NCI-H774 (cell line): ENCODE measurements at regions not wholly inside any gene's neighbourhood (a gene's known extent, or its start where the extent isn't known, plus 50 kb on each side); places are given as distances from the start of the nearest gene placed in this dataset.
"Not testable (repeated sequence)": the region's sequence is repeated elsewhere in the genome, so short reads cannot be mapped to it uniquely, and the experiment has no call there.

Experiments used
- DNase-seq: peaks from one replicate; lab custom pipeline; 2025; lab: John Stamatoyannopoulos, UW

DNA sequence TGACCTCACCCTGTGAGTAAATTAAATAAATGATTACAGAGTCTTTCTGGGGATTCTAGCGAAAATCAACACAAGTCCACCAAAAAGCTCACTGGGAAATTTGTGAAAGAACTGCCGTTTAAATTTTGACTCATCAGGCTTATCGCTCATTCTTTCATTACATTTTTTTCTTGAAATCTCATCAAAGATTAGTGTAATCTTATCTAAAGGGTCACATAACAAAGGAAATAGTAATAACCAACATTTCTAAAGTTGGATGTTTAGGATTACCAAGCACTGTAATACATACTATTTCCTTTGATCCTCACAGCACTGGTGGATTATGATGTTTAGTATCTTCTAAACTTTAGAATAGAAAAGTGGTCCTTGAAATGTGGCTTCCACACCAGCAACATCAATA, 111.1 kb upstream of the CBLB start:
- no peak for DNase-seq

DNA sequence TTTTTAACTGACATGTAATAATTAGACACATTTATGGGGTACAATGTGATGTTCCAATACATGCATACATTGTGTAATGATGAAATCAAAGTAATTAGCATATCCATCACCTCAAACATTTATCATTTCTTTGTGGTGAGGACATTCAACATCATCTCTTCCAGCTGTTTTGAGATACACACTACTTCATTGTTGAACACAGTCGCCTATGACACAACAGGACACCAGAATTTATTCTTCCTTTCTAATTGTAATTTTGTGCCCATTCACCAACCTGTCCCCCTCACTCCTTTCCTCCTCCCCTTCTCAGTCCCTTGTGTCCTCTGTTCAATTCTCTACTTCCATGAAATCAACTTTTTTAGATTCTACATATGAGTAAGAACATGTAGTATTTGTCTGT, 113.4 kb upstream of the CBLB start:
- DNase-seq, result no peak

DNA sequence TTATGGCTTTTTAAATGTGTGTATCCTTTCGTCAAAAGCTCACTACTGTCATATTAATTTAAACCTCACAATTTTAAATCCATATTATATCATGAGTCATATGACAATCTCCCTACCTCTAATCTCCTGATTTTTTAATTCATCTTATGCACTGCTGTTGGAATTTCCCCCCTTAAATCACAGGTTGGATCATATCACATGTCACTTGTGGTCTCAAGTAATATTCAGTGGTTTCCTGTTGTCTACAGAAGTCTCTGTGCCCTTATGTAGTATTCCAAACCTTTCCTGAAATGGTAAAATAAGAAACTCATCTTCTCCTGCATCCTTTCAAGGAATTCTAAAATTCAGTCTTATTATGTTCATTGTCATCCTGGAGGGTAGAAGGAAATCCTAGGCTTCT, 116.0 kb upstream of the CBLB start:
- DNase-seq, result no peak

DNA sequence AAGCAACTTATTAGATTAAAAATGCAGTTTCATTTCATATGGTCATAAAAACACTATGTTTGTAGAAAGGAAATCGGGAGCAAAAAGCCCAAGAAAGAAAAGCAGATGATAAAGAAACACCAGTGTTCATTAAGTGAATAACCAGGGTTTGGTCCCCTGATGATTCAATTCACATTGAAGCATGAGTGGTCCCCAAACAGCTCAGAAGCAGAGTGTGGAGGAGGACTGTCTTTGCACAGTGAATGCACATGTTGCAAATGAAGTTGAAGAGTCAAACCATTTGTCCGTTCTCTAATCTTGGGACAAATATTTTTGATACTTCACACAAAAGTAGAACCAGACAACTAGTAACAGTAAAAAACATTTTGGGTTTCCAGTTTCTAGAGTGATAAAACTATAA, 117.5 kb upstream of the CBLB start:
- DNase-seq, result not testable (repeated sequence)

DNA sequence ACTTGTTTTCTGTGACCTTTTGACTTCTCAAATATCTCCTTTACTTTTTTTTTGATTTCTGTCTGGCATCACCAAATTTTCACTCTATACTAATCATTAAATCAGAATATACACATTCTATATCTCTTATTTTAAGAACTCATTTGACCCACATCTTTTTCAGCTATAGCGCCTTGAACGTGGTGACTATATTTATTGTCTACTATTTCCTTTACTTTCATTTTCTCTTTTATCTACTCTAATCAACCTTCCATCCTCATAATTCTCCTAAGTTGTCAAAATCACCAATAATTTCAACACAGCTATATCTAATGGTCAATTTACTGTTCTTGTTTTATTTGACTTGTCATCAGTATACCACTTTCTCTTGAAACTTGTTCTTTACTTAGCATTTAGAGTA, 119.0 kb upstream of the CBLB start:
- DNase-seq, result no peak

DNA sequence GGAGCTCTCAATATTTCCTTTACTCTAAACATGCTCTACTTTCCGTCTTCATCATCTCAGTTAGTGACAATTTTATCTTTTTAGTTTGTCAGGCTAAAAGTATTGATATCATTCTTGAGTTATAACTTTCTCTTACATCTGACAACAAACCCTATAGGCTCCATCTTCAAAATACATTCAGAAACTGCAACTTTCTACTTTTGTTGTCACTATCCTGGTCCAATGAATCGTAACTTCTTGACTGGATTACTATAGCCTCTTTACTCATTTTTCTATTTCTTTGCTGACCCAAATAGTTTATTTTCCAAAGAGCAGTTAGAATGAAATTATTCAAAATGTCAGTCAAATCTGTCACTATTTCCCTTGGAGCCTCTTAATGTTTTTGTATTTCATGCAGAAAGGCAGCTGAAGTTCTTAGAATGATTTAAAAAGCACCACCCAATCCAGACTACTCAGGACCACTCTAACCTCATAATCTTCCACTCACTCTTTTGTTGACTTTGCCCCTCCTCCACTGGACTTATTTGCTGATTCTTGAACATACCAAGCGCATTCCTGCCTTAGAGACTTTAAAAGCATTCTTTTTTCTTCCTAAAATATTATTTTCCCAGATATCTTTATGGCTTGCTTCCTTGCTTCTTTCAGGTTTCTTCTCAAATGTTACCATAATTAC, 119.9 kb upstream of the CBLB start:
- DNase-seq, result no peak

DNA sequence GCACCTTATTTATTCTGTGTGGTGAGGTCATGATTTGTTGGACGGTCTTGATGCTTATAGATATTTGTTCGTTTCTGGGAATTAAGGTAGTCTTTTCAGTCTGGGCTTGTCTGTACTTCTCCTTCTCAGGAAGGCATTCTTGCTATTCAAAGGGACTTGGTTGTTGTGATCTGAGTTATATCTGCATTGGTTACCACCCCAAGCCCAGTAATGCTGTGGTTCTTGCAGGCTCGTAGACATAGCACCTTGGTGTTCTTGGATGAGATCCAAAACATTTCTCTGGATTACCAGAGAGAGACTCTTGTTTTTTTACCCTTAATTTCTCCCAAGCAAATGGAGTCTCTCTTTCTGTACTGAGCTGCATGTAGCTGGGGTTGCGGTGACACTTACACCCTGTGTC, 128.0 kb upstream of the CBLB start:
- DNase-seq, result no peak

DNA sequence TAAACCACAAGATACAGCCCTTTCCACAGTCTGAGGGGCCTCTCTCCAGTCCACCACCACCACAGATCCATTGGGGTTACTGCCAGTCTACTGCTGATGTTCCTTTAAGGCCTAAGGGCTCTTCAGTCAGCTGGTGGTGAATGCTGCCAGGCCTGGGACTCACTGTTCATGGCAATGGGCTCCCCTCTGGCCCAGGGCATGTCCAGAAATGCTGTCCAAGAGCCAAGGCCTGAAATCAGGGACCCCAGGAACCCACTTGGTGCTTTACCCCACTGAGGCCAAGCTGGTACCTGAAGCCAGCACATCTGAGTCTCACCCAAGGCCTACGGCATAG, 128.6 kb upstream of the CBLB start:
- no peak for DNase-seq

DNA sequence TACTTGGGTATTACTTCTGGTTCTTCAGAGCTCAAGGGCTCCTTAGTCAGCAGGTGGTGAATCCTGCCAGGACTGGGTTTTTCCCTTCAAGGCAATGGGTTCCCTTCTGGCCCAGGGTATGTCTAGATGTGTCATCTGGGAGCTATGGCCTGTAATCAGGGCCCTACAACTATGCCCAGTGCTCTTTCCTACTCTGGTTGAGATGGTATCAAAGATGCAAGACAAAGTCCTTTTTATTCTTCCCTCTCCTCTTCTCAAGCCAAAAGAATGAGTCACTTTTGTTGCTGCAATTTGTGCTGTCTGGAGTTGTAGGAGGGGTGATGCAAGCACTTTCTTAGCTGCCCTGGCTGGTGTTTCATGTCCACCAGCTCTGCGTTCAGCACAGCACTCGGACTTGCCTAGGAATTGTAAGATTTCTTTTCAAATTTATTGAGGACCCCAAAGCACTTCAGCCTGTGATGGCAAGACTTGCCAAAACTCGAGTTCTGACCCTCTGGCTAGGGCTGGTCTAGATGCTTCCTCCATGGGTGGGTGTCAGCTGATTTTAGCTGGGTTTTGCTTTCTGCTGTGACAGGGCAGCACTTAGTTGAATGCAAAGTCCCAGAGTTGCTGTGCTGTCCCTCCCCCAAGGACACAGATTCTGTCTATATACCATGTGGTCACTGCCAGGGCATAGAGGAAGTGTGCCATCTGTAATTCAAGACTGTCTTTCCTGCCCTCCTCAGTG, 129.2 kb upstream of the CBLB start:
- DNase-seq, result no peak

DNA sequence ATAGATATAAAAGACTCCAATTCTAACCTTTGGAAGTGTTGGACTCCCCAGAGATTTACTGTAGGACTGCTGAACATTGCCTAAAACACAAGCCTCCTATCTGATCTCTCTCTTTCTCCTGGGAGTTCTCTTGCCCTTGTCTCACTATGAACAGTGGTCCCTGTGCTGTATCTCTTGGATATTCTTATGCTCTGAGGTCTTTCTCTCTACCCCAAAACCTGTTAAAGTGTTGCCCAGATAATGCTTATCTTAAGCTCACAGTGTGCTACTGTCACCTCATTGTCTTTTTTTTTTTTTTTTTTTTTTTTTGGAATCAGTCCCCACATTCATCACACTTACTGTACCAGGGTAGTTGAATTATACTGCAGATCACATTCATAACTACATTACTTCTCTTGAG, 131.0 kb upstream of the CBLB start:
- DNase-seq, result no peak

DNA sequence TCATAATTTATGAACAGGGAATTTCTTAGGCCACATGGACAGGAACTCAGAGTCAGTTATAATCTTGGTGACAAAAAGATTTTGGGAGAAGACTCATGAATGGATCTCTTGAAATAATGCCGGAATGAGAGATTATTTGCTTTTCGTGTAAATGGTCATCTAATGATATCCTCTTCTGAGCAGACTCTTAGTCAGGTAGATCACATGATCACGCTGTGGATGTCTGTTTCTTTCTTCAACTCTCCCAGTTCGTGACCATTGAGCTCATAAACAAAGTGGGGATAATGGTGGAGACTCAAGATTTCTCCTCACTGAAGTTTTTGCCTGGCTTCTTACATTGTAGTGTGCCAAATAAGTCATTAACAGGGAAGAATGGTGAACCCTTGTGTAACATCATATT, 133.1 kb upstream of the CBLB start:
- DNase-seq, result no peak

DNA sequence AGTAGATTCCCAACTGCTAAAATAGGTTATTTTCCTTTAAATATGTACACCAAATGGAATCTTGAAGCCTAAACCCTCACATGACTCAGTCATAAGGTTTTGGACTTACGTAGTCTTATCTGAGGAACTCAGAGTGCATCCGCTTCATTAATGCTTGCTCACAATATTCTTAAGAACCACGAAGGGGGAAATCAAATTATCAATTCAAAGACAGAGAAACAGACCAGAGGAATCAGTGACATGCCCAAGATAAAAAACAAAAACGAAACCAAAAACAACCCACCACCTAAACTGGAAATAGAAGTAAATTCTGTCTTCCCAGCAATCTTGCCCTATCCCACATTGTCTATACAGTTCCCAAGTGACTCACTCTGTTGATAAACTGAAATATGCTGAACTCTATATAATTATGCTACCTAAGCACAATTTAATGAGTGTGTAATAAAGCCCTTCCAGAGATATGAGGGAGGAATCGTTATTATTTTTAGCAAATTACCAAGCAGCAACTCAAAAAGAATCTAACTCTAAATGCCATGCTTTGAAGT, 135.4 kb upstream of the CBLB start:
- DNase-seq, result no peak

DNA sequence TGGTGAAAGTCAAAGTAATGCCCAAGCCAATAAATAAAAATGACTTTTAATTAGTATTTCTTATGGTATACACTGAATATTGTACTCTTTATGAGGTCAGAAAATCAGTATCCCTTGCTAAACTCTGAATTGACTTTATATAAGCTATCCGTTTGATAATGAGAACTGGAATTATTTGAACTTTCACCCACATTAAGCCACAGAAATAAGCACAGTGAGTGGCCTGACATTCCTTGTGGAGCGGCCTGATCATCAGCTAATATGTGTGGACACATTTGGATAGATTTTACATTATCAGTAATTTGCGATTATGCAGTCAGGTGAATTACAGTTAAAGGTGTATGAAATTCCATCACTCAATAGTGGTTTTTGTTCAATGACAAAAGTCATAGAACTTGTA, 136.0 kb upstream of the CBLB start:
- no peak for DNase-seq

DNA sequence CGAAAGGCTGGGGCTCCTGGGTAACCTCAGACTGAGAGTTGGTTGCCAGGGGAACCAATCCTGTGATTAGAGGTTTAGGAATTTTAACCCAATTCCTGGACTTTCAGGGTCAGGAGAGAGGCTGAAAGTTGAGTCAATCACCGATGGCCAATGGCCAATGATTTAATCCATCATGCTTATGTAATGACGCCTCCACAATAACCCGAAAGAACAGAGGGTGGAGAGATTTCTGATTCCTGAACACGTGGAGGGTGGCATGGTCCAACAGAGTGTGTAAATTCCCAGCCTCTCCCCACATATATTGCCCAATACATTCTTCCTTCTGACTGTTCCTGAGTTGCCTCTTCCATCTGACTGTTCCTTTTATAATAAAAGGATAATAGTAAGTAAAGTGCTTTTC, 137.2 kb upstream of the CBLB start:
- no peak for DNase-seq

DNA sequence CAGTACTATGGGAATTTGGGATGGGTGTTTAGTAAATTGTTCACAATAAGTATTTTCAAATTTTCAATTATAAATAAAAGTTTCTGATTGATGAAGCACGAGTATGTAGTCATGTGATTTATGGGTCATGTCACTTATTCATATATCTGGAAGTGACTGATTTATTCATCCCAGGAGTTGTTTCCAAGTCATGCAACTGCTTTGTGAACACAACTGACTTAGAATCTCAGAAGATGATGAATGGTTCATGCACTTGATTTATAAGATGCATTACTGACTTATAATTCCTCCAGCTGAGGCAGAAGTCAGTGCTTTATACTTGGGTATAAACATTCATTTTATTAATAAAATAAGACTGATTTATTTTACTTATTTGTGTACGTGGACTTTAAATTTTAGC, 137.8 kb upstream of the CBLB start:
- no peak for DNase-seq

DNA sequence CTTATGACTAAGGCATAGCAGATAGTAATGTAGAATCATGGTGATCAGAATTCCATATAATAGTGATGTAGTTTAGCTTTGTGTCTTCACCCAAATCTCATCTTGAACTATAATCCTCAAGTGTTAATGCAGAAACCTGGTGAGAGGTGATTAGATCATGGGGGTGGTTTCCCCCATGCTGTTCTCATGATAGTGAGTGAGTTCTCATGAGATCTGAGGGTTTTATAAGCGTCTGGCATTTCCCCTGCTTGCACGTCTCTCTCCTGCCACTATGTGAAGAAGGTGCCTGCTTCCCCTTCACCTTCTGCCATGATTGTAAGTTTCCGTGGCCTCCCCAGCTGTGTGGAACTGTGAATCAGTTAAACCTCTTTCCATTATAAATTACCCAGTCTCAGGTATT, 138.7 kb upstream of the CBLB start:
- no peak for DNase-seq

DNA sequence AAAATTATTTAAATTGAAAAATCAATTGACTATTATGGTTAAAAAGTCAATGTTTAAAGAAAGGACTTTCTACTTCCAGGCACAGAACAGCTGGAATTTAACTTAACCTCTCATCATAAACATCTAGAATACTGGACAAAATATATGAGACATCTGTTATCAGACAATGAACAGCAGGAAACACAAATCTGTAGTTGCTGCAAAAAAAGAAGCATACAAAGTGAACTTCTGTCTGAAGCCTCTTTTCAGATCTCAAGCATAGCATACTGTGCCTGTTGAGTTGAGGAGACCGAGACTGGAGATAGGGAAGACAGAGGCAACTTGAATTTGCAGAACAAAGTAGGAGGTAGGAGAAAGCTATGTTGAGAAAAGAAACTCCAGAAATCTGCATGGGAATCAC, 140.0 kb upstream of the CBLB start:
- DNase-seq, result no peak

DNA sequence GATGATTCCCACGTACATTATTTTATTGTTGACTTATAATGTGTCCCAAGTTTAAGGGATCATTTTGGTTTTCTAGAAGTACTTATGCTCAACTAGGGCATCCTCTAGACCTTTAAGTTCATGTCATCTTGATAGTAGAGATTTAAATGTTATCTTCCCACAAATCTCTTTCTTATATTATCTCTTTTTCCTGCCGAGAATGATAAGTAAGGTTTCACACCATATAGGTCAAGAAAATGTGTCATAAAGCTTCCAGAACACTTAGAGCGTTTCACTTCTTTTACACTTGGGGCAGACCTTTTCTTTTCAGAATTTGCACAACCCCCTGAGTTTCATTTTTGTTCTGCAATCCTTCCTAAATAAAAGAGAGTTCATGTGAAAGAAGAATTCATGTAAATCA, 142.0 kb upstream of the CBLB start:
- no peak for DNase-seq

DNA sequence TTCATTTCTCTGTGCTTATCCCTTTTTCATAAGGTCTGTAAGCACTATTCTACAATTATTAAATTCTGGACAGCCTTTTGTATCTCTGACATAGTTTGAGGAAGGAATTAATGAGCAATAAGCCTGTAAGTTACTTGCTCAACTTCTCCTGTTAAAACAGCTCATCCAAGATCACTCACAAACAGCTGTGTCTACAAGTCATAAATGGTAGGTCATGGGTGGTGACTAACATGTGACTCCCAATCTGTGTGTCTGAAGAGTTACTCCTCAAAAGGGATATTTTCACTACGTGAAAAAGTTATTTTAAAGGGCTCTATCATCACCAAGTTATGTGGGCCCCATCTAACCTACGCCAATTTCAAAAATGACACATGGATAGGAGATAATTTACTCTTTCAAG, 145.2 kb upstream of the CBLB start:
- no peak for DNase-seq

DNA sequence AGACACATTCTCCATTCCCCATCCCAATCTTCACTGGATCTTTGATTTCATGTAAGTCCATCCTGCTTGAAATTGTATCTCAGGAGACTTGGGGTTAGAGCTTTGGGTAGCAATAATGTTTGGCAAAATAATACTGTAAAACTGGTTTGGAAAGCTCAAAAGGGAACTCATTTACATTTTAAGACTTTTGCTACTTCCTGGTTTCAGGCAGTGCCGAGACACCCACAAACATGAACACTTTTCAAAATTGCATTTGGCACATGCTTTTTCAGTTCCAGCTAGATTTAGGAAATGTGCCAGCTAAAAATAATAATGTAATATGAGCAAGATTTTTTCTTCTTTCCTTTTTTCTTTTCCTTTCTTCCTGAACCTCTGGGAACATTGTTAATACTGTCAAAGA, 145.7 kb upstream of the CBLB start:
- DNase-seq, result no peak

DNA sequence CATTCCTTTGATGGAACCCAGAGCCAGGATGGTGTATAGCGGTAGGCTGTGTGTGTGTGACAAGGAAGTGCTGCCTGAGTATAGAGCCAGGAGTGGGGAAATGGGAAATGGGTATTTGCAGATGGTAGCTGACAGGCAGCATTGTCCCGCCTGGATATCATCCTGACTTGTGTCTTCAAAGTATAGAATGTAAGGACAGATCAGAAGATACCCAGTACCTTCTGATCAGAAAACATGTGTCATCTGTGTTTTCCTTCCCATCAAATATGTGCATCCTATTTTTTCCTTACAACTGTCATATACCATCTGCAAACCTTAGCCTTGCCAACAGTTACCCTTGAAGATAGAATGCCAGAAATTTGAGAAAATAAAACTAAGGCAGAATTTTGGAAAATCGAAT, 146.2 kb upstream of the CBLB start:
- DNase-seq, result no peak

DNA sequence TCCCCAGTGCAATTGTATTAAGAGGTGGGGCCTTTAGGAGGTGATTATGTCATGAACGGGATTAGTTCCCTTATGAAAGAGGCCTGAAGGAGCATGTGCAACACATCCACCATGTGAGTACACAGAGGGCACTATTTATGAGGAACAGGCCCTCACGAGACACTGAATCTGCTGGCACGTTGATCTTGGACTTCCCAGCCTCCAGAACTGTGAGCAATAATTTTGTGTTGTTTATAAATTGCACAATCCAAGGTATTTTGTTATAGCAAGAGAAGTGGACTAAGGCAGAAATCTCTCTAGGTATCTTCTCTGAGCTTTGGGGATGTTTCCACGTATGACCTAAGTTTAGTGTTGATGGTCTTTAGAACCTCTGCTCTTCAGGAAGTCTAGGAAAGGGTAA, 149.3 kb upstream of the CBLB start:
- DNase-seq, result no peak

DNA sequence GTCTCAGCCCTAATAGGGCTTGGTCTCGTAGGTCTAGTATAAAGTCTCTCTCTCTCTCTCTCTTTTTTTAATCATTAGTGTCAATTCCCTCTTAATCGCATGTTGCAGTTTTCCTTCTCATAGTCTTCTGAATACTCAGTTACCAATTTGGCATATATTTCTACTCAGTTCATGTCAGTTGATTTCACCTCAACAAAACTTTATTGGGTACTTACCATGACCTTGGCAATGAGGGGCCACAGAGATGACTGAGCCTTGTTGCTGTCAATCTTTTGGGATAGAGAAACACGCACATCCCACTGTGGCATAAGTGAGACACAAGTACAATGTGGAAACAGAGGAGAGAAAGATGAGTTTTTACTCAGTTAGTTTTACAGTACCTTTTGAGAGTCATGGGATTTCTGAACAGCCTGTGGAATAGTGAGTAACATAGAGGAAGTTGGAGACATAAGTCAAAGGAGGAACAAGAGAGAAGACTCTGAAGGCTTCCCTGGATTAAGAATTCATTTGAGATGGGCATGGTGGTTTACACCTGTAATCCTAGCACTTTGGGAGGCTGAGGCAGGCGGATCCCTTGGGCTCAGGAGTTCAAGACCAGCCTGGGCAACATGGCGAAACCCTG, 150.2 kb upstream of the CBLB start:
- no peak for DNase-seq

DNA sequence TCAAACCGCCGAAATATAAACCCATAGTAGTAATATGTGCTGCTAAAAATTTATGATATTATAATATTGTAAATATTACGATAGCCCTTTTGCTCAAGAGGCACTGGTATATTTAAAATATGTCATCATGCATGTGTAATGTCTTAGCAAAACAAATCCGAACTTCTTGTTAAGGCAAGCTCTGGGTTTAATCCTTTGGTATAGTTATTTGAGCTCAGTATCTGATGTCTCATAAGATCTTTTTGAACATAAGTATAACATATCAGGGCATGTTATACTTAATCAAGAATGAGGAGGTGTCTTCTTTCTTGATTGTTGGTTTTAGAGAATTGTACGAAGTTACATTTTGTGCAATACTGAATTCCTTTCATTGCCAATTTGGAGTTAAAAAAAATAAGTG, 154.1 kb upstream of the CBLB start:
- no peak for DNase-seq
